IPS DF 4.7 (cell line): ENCODE measurements at regions not wholly inside any gene's neighbourhood (a gene's known extent, or its start where the extent isn't known, plus 50 kb on each side); places are given as distances from the start of the nearest gene placed in this dataset.
"Not testable (repeated sequence)": the region's sequence is repeated elsewhere in the genome, so short reads cannot be mapped to it uniquely, and the experiment has no call there.

ENCODE experiments used
- DNase-seq: peaks from one replicate; pipeline ENCODE4 v3.0.0-alpha.2; 2013; ENCODE audit warnings: low spot score; ENCODE audit errors: extremely low read depth

DNA sequence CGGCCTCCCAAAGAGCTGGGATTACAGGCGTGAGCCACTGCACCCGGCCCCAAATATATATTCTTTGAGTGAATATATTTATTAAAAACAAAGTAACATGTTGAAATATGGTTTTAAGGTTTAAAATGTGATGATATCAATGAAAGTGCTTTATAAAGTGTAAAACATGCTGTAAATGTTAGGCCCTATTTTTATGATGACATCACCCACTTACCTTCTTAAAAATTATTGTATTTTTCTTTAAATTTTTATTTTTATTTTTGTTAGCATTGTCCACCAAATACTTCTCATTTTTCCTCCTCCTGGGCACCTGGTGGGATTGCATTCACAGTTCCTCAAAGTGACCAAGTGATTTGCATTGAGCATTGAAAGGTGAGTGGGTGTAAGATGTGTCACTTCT lies 152.6 kb upstream of the TBX3 start:
- no peak for DNase-seq

- no peak for DNase-seq
These were observed 151.1 kb upstream of the TBX3 start for GRCh38 chr12:114835031-114835430.

DNA sequence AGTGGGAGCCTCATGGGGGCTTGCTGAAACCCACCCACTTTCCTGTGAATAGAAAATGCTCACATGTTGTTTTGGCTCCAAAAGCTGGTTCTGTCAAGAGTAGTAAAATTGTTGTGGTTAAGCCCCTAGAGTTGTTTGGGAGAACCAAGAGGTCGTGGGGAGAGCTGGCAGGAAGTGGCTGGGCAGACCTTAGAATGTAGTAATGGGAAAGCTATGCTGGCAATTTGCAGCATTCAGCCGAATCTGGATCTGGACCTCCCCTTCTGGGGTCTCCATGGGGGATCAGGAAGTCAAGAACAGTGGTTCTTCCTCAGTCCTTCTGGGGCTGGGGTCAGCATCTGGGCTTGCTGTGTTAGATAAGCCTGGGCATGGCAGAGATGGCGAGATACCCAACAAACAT lies 150.6 kb upstream of the TBX3 start:
- no peak for DNase-seq

DNA sequence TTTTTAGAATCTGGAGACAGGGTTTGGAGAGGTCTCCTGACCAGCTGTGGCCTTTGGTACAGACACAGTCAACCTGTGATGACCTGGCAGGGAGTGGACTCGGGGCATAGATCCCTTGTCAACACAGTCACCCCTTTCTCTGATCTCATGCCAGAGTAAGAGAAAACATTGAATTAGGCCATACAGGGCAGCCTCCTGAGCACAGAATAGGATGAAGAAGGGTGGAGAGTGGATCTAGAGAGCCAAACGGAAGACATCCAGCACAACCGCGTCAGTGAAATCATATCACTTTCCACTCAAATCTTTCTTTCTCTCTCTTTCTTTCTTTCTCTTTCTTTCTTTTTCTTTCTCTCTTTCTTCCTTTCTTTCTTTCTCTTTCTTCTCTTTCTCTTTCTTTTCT lies 145.9 kb upstream of the TBX3 start:
- DNase-seq = no peak

DNA sequence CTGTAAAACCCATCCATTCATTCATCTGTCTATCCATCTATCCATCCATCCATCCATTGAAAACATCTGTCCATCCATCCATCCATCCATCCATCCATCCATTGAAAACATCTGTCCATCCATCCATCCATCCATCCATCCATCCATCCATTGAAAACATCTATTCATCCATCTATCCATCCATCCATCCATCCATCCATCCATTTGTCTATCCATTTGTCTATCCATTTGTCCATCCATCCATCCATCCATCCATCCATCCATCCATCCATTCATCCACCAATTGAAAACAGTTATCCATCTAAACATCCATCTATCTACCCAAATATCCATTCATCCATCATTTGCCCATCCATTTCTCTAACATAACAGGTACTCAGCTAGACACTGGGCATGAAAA lies 145.3 kb upstream of the TBX3 start:
- DNase-seq = not testable (repeated sequence)

- DNase-seq = no peak
These were observed 143.5 kb upstream of the TBX3 start for GRCh38 chr12:114827461-114827860.

GRCh38 chr12:114826244-114826643 lies 142.3 kb upstream of the TBX3 start:
- DNase-seq = no peak

DNA sequence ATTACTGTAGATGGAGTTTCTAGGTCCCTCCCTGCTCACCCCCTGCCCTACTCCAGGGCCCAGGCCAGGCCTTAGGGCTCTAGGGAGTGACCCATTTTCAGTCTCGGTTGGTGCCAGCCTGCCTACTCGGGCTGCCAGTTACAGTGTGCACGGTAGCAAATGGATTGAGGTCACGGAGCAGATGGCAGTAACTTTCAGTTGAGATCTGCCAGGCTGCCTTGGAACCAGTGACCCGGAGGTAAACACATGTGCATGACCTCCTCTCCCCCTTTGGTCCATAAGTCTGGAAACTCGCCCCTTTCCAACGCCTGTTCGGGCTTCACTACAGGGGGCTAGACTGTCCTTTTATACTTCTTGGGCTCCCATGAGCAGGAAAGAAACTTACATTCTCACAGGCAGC lies 139.7 kb upstream of the TBX3 start:
- DNase-seq = no peak

GRCh38 chr12:114821570-114821969 lies 137.6 kb upstream of the TBX3 start:
- DNase-seq = no peak

DNA sequence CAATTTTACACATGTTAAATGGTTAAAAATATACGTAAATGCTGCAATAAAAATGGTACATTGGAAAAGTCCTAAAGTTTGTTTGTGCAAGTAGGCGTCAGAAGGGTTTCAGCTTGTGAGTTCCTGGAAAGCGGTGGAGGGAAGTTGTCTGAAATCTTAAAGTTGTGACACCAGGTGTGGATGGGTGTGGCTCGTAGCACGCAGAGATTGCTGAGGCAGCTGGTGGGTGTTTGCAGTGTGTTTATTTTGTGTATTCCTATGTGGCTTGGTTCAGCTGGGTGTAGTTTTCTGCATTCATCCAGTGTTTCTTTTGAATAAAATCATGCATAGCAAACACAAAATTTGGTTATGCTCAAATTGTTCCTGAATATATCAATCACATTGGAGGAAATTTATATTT lies 136.8 kb upstream of the TBX3 start:
- DNase-seq = no peak

DNA sequence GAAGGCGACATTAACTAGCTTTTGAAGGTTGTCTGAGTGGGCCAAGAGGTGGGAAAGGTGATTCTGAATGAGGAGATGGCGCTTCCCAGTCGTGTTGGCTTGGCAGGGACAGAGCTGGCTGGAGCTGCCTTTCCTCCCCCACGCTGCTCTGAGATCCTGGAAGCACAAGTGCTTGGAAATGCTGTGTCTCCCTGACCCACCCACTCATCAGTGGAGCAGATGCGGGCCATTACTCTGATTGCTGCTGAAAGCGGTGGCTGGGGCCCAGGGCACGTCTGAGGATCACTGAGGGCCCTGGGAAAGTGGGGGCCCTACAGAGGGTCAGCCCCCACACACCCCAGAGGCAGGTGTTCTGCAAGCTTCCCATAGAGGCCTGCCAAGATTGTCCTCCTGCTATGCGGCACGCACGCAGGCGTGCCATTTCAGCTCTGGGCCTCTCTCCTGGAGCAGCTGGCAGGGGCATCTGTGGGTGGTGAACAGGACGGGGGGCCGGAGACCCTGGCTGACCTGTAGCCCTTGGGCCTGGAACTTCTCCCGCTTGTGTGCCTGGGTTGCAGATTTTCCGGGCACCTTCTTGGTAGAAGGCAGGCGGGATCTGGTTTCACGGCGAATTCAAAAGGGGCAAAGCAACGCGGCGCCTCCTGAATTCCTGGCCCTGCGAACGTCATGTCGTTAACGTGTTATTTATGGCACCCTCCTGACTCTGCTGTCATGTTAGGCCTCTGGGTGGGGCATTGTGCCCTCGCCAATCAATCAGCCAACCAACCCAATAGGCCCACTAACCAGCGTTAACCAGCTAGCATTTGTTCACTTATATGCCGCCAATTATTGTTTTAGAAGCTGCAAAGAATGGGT lies 133.8 kb upstream of the TBX3 start:
- no peak for DNase-seq

DNA sequence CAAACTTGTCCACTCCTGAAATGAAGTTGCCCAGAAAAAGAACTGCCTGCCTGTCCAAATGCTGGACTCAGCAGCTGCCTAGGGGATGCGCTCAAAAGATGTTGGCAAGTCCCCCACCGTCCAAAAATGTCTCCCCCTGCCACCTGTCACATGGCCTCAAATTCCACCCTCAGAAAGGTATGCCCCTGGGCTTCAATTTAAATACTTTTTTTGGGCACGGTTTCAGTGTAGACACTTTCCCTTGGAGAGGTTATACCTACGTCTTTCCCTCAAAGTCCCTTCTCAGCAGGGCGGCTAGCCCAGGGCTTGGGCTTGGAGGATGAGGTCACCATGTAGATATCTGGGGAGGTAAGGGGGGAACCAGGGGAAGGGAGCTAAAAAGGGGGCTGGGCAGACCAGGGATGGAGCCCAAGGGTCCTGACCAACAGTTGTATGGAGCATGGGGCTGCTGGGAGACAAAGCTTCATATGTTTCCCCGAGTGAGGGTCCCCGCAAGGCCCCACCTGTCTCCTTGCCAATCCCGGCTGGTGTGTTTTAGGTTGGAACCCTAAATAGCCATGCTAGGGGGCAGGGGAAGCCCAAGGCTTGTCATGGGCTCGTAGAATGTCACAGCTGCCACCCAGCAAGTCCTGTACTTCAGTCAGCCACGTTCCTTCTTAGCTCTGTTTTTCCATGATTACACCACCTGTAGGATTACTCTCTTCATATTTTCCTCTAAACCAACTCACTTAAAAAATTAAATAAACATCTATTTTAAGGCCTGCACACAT lies 131.2 kb upstream of the TBX3 start:
- DNase-seq = no peak

- no peak for DNase-seq
These were observed 129.1 kb upstream of the TBX3 start for GRCh38 chr12:114812858-114813761.

DNA sequence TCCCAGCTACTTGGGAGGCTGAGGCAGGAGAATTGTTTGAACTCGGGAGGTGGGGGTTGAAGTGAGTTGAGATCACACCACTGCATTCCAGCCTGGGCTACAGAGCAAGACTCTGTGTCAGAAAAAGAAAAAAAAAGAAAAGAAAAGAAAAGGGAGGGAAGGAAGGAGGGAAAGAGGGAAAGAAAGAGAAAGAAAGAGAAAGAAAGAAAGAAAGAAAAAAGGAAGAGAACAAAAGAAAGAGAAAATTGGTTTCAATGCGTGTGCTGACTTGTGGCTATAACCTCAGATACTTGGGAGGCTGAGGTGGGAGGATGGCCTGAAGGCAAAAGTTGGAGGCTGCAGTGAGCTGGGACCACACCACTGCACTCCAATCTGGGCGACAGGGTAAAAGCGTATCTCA lies 128.4 kb upstream of the TBX3 start:
- no peak for DNase-seq

DNA sequence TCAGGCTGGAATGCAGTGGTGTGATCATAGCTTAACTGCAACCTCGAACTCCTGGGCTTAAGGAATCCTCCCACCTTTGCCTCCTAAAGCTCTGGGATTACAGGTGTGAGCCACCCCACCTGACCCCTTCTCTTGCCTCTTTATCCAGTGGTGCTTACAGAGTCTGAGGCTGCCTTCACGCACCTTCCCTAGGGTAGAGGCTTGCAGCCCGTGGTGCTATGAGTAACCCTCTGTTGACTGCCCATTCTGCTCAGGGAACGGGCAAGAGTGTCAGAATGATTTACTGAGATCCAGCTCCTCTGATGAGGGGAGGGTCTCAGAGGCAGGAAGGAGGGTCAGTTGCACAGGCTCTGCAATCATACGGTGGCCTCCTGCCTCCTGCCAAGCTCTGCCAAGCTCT lies 125.1 kb upstream of the TBX3 start:
- DNase-seq = no peak

DNA sequence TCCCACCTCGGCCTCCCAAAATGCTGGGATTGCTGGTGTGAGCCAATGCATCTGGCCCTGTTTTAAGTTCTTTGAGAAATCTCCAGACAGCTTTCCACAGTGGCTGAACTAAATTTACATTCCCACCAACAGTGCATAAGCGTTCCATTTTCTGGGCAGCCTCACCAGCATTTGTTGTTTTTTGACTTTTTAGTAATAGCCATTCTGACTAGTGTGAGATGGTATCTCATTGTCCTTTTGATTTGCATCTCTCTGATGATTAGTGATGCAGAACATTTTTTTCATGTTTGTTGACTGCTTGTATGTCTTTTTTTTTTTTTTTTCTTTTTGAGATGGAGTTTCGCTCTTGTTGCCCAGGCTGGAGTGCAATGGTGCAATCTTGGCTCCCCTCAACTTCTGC lies 117.4 kb upstream of the TBX3 start:
- not testable (repeated sequence) for DNase-seq

- not testable (repeated sequence) for DNase-seq
These were observed 116.6 kb upstream of the TBX3 start for GRCh38 chr12:114800566-114800965.

DNA sequence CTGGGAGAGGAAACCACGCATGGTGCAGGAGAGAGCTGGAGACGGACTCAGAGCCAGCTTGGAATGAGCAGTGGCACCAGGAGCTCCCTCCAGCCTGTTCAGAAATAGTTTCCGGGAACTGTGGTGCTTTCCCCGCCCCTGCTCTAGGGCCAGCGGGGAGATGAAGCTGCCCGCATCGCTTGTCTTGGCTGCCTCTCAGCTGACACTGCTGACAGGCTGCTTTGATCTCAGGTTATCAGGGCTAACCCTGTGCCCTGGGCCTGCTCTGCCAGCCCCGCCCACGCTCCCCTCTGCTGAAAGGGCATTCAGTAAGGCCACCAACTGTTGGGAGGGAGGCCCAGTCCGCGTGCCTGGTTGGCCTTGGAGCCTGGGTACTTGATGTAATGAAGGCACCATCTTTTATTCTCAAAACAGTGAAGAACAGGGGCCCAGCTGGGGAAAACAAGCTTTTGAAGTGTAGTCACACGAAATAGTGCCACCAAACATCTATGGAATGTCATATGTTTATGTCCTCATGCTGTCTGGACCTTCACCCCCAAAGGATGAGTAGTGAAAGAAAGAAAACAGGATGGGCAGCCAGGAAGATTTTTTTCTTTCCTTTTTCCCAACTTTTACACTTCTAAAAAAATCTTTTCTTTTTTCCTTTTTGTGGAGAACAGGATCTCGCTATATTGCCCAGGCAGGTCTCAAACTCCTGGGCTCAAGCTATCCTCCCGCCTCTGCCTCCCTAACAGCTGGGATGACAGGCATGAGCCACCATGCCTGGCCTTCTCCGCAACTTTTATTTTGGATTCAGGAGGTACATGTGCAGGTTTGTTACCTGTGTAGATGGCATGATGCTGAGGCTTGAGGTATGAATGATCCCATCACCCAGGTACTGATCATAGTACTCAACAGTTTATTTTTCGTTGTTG lies 115.9 kb upstream of the TBX3 start:
- DNase-seq = no peak

GRCh38 chr12:114794049-114794558 lies 110.1 kb upstream of the TBX3 start:
- DNase-seq = no peak

DNA sequence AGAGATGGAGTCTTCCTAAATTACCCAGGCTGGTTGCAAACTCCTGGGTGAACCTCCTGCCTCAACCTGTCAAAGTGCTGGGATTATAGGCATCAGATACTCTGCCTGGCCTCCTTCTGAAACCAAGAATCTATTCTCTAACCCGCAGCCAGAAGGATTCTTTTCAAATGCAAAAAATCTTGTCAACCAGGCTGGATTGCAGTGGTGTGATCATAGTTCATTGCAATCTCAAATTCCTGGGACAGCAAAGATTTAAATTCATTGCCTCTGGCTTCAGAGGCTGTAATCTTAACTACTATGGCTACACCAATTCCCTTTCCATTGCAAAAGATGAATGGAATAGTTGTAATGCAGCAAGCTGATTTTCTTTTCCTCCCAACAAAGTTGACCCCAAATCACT lies 106.3 kb upstream of the TBX3 start:
- no peak for DNase-seq
